ENCODE measurements at regions not wholly inside any gene's neighbourhood (a gene's known extent, or its start where the extent isn't known, plus 50 kb on each side); places are given as distances from the start of the nearest gene placed in this dataset.

DNA sequence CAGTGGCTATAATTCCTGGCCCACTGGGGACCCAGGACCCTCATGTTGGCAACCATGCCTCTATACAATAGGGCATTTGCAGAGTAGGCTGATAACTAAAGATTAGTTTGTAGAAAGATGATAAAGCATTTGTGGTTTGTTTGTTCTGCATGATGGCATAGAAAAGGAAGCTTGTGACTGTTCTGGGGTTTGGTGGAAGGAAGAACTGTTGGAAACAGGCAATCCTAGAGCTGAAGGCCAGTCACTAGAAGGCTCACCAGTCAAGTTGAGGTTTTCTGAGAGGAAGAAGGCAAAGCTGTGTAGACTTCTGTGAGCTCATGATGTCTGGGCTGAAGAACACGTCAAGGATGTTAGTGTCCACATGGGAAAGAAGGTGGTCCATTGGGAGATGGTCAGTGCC is 140.3 kb upstream of the VANGL1 start:
- 88% methylated on average over 1 of the region's 1 CpG for WGBS (ENCODE audit: low lambda C conversion rate)
- CTCF ChIA-PET = interaction anchor here (1.0 kb wide), 1 partner anchor 95 kb away, joined by 4 read pairs; no protein-coding TSS in a partner anchor
- no peak for DNase-seq

More for the DNA sequence above, 140.3 kb upstream of the VANGL1 start:
- no peaks in the 10 kb centered on the region for H3K36me3 ChIP-seq (replicated peaks in 1 of 2; ENCODE audit: control insufficient read depth in 1 of 2, insufficient read depth in 2 of 2, low read length in 1 of 2)
- H3K4me2 ChIP-seq = no peak overlapping the region
- no peaks in the 10 kb centered on the region for H3K79me2 ChIP-seq (ENCODE audit: insufficient read depth)
- no peaks in the 10 kb centered on the region for H3K27me3 ChIP-seq (ENCODE audit: insufficient read depth)
- H3K9ac ChIP-seq = no peak overlapping the region
- H2AFZ ChIP-seq (ENCODE audit: low read depth) = no peak overlapping the region
- H4K20me1 ChIP-seq (ENCODE audit: insufficient read depth) = no peaks in the 10 kb centered on the region
- no peak overlapping the region for H3K27ac ChIP-seq (ENCODE audit: low read depth in 2 of 2, low read length in 1 of 2)
- peaks cover 7% of the 10 kb centered on the region for H3F3A ChIP-seq (replicated peaks; ENCODE audit: insufficient read depth)
- H3K4me1 ChIP-seq (ENCODE audit: control insufficient read depth in 1 of 2, insufficient read depth in 2 of 2, low read depth in 1 of 2, low read length in 1 of 2) = peaks cover 0 to 19% of the 10 kb centered on the region in 2 experiments; a peak in 2 of 4 replicates
- POLR2A ChIA-PET = no interaction called here
- TF ChIP-seq JUND (IDR thresholded peaks at IDR 0.05) = no peak
- TF ChIP-seq, protein P1, sequence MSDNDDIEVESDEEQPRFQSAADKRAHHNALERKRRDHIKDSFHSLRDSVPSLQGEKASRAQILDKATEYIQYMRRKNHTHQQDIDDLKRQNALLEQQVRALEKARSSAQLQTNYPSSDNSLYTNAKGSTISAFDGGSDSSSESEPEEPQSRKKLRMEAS (IDR thresholded peaks at IDR 0.05; ENCODE audit: low read depth) = no peak
- no peak for TF ChIP-seq ELF1 (IDR thresholded peaks at IDR 0.05)
- TF ChIP-seq TEAD4 (IDR thresholded peaks at IDR 0.05; ENCODE audit: borderline replicate concordance, insufficient read depth) = no peak
- TF ChIP-seq, protein P2, sequence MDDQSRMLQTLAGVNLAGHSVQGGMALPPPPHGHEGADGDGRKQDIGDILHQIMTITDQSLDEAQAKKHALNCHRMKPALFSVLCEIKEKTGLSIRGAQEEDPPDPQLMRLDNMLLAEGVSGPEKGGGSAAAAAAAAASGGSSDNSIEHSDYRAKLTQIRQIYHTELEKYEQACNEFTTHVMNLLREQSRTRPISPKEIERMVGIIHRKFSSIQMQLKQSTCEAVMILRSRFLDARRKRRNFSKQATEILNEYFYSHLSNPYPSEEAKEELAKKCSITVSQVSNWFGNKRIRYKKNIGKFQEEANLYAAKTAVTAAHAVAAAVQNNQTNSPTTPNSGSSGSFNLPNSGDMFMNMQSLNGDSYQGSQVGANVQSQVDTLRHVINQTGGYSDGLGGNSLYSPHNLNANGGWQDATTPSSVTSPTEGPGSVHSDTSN (IDR thresholded peaks at IDR 0.05) = no peak
- TF ChIP-seq MXI1 (IDR thresholded peaks at IDR 0.05; ENCODE audit: low read depth, low read length) = no peak
- TF ChIP-seq NRF1 (IDR thresholded peaks at IDR 0.05; ENCODE audit: low read depth, low read length) = no peak
- TF ChIP-seq, protein P3, sequence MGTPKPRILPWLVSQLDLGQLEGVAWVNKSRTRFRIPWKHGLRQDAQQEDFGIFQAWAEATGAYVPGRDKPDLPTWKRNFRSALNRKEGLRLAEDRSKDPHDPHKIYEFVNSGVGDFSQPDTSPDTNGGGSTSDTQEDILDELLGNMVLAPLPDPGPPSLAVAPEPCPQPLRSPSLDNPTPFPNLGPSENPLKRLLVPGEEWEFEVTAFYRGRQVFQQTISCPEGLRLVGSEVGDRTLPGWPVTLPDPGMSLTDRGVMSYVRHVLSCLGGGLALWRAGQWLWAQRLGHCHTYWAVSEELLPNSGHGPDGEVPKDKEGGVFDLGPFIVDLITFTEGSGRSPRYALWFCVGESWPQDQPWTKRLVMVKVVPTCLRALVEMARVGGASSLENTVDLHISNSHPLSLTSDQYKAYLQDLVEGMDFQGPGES (IDR thresholded peaks at IDR 0.05; ENCODE audit: low read depth, low read length) = no peak
- TF ChIP-seq, protein P4, sequence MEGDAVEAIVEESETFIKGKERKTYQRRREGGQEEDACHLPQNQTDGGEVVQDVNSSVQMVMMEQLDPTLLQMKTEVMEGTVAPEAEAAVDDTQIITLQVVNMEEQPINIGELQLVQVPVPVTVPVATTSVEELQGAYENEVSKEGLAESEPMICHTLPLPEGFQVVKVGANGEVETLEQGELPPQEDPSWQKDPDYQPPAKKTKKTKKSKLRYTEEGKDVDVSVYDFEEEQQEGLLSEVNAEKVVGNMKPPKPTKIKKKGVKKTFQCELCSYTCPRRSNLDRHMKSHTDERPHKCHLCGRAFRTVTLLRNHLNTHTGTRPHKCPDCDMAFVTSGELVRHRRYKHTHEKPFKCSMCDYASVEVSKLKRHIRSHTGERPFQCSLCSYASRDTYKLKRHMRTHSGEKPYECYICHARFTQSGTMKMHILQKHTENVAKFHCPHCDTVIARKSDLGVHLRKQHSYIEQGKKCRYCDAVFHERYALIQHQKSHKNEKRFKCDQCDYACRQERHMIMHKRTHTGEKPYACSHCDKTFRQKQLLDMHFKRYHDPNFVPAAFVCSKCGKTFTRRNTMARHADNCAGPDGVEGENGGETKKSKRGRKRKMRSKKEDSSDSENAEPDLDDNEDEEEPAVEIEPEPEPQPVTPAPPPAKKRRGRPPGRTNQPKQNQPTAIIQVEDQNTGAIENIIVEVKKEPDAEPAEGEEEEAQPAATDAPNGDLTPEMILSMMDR (IDR thresholded peaks at IDR 0.05) = no peak
- no peak for TF ChIP-seq TAF1 (IDR thresholded peaks at IDR 0.05; ENCODE audit: borderline replicate concordance, low read depth, low read length)
- TF ChIP-seq, protein P5, sequence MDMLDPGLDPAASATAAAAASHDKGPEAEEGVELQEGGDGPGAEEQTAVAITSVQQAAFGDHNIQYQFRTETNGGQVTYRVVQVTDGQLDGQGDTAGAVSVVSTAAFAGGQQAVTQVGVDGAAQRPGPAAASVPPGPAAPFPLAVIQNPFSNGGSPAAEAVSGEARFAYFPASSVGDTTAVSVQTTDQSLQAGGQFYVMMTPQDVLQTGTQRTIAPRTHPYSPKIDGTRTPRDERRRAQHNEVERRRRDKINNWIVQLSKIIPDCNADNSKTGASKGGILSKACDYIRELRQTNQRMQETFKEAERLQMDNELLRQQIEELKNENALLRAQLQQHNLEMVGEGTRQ (IDR thresholded peaks at IDR 0.05; ENCODE audit: borderline replicate concordance, low read depth, low read length) = no peak
- no peak for TF ChIP-seq EZH2phosphoT487 (IDR thresholded peaks at IDR 0.05; ENCODE audit: borderline replicate concordance, low read depth)
- no peak for TF ChIP-seq GABPA (IDR thresholded peaks at IDR 0.05; ENCODE audit: low read depth)
- no peak overlapping the region for H3K4me3 ChIP-seq (ENCODE audit: low read depth in 2 of 2, low read length in 1 of 2)
- no peaks in the 10 kb centered on the region for H3K9me2 ChIP-seq
- H3K9me3 ChIP-seq = no peaks in the 10 kb centered on the region
